ENCODE measurements at regions not wholly inside any gene's neighbourhood (a gene's known extent, or its start where the extent isn't known, plus 50 kb on each side); places are given as distances from the start of the nearest gene placed in this dataset.

DNA sequence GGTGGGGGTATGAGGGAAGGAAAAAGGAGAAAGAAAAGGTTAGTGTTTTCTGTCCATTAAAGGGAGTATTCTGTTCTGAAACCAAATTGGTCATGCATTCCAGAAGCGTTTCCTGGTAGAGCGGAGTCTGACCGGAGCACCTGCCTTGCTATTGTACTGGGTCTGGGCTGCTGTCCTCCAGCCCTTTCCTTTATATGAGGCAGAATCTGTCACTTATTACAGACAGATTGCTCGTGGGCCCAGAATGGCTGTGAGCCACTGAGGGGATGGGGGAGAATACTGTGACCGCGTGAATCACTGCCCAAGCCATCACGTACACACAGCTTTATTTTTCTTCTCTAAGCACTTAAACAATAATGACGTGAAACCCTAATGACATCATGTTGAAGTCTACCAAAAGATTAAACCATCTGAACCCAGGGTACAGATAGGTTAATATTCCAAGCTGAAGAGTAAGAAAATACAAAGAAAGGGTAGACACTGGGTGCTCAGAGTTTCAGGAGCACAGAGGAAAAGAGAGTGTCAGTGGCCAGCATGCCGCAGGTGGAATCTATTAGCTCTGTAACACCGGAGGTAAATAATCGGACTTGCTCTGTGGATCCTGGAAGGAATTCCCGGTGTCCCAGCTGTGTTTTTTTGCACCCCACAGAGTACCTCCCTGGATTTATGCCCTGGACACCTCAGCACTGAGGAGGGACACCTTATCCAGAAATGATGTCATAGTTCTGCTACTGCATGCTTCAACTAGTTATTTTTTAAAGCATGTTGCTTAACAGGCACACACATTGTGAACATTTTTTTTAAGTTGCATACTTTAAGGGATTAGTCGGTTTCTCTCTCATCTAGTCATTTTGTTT lies 573.3 kb downstream of the PKHD1 start:
- ChIA-PET POLR2A (no interaction called here), CTCF (no interaction called here)
- H3K27me3 ChIP-seq (ENCODE audit: control insufficient read depth, insufficient read depth, low read length), result no peaks in the 10 kb centered on the region
- no peak for DNase-seq (ENCODE audit: low read depth, low spot score)
- peaks cover 4% of the 10 kb centered on the region for H3K9me3 ChIP-seq (ENCODE audit: control insufficient read depth, insufficient read depth, low read length)
- no peak overlapping the region for H3K27ac ChIP-seq (ENCODE audit: low read depth, low read length)
- no peak overlapping the region for H3K4me3 ChIP-seq (ENCODE audit: low read depth, low read length)
- TF ChIP-seq, protein P1, sequence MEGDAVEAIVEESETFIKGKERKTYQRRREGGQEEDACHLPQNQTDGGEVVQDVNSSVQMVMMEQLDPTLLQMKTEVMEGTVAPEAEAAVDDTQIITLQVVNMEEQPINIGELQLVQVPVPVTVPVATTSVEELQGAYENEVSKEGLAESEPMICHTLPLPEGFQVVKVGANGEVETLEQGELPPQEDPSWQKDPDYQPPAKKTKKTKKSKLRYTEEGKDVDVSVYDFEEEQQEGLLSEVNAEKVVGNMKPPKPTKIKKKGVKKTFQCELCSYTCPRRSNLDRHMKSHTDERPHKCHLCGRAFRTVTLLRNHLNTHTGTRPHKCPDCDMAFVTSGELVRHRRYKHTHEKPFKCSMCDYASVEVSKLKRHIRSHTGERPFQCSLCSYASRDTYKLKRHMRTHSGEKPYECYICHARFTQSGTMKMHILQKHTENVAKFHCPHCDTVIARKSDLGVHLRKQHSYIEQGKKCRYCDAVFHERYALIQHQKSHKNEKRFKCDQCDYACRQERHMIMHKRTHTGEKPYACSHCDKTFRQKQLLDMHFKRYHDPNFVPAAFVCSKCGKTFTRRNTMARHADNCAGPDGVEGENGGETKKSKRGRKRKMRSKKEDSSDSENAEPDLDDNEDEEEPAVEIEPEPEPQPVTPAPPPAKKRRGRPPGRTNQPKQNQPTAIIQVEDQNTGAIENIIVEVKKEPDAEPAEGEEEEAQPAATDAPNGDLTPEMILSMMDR (IDR thresholded peaks at IDR 0.05; ENCODE audit: low read depth, low read length), result no peak

DNA sequence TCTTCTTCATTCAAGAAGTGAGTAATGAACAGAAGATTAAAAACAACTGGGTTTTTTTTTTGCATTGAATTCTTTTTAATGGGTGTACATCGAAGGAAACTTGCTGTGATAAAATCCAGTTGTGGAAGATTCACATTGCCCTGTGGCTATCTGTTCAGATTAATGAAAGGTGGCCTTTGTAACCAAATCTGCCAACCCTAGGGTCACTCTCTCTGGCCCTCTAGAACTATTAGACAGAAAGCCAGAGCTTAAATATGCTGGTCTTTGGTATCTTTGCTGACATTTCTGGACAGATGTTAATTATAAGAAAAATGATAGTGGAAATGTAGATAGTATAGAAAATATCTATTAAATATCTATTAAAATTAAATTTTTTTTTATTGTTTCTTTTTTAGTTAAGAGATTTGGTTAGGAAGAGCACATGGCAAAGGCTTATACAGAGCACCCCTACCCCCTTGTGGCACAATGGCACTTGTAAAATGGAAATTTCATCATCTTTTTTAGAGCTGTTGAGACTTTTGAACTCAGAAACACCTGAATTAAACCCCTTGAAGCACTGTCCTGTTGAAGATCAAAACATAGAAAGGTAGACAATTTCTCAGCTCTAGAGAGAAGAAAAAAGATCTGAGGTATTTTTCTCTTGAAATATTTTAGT lies 572.5 kb downstream of the PKHD1 start:
- TF ChIP-seq, protein P1 (IDR thresholded peaks at IDR 0.05; ENCODE audit: low read depth, low read length), result no peak
- ChIA-PET CTCF (no interaction called here), POLR2A (no interaction called here)
- Histone ChIP-seq H3K27me3 (ENCODE audit: control insufficient read depth, insufficient read depth, low read length) (no peaks in the 10 kb centered on the region), H3K4me3 (ENCODE audit: low read depth, low read length) (no peak overlapping the region), H3K27ac (ENCODE audit: low read depth, low read length) (no peak overlapping the region), H3K9me3 (ENCODE audit: control insufficient read depth, insufficient read depth, low read length) (peaks cover 6% of the 10 kb centered on the region)
- no peak for DNase-seq (ENCODE audit: low read depth, low spot score)

- TF ChIP-seq, protein P1 (IDR thresholded peaks at IDR 0.05; ENCODE audit: low read depth, low read length), result no peak
- POLR2A ChIA-PET, result no interaction called here
- H3K9me3 ChIP-seq (ENCODE audit: control insufficient read depth, insufficient read depth, low read length), result peaks cover 8% of the 10 kb centered on the region; the same call in 1 of the 2 replicates
- H3K27me3 ChIP-seq (ENCODE audit: control insufficient read depth, insufficient read depth, low read length), result no peaks in the 10 kb centered on the region
- no peak for DNase-seq (ENCODE audit: low read depth, low spot score)
- H3K4me3 ChIP-seq (ENCODE audit: low read depth, low read length), result no peak overlapping the region
- H3K27ac ChIP-seq (ENCODE audit: low read depth, low read length), result no peak overlapping the region
- CTCF ChIA-PET, result no interaction called here
Measured at GRCh38 chr6:51526049-51526448, 561.4 kb downstream of the PKHD1 start.

DNA sequence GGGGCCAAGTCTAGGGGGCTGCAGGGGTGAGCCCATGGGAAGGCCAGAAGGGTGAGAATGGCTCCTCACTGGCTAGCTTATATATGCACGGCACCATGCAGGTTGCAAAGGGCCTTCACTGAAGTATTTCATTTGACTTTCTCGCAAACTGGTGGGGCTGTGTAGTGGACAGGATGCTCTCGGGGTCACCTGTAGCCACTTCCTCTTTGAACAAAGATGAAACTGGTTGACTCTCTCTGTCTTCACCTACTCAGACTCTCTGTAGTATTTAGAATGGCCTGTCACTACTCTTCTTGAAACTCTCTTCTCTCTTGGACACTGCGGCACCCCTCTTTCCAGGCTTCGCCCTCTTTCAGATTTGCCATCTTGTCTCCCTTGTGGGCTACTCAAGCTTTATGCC lies 560.5 kb downstream of the PKHD1 start:
- TF ChIP-seq, protein P1 (IDR thresholded peaks at IDR 0.05; ENCODE audit: low read depth, low read length), result no peak
- Histone ChIP-seq H3K27ac (ENCODE audit: low read depth, low read length) (no peak overlapping the region), H3K4me3 (ENCODE audit: low read depth, low read length) (no peak overlapping the region), H3K27me3 (ENCODE audit: control insufficient read depth, insufficient read depth, low read length) (no peaks in the 10 kb centered on the region), H3K9me3 (ENCODE audit: control insufficient read depth, insufficient read depth, low read length) (peaks cover 12% of the 10 kb centered on the region; the same call in 1 of the 2 replicates)
- ChIA-PET POLR2A (no interaction called here), CTCF (no interaction called here)
- no peak for DNase-seq (ENCODE audit: low read depth, low spot score)

DNA sequence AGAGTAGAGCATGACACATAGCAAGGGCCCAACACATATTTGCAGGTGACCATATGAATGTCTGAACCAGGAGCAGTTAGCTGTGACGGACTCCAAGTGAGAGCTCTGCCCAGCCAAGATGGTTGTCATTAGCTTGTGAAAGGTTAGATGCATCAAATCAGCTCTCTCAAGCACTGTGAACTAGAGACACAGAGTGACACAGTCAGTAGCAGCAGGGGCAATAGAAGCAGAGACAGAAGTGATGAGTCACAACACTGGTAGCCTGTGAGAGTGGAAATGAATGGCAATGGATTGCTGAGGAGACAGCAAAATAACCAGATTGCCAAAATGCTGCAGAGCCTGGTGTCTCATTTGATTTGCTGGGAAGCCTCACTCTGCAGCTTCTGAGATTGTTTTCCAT lies 558.9 kb downstream of the PKHD1 start:
- ChIA-PET POLR2A (no interaction called here), CTCF (no interaction called here)
- Histone ChIP-seq H3K9me3 (ENCODE audit: control insufficient read depth, insufficient read depth, low read length) (peaks cover 12% of the 10 kb centered on the region; the same call in 1 of the 2 replicates), H3K4me3 (ENCODE audit: low read depth, low read length) (no peak overlapping the region), H3K27ac (ENCODE audit: low read depth, low read length) (no peak overlapping the region), H3K27me3 (ENCODE audit: control insufficient read depth, insufficient read depth, low read length) (no peaks in the 10 kb centered on the region)
- TF ChIP-seq, protein P1 (IDR thresholded peaks at IDR 0.05; ENCODE audit: low read depth, low read length), result no peak
- DNase-seq (ENCODE audit: low read depth, low spot score), result no peak

Data from AG04450 (cell line).